Fibroblast of lung (primary cell): ENCODE measurements at regions not wholly inside any gene's neighbourhood (a gene's known extent, or its start where the extent isn't known, plus 50 kb on each side); places are given as distances from the start of the nearest gene placed in this dataset.

Experiments used
- EZH2 ChIP-seq: IDR thresholded peaks from 2 replicates; pipeline ENCODE4 v1.5.1; 2012; ENCODE audit warnings: low read length, control low read depth, mild to moderate bottlenecking; ENCODE audit errors: missing control alignments
- TF ChIP-seq, protein P1 (sequence below), 2 donors: IDR thresholded peaks in 1 of 2; conservative IDR thresholded peaks in 1 of 2; 1 replicate in 1 of 2; 2 replicates in 1 of 2; pipeline ENCODE4 v1.5.1; 2011 to 2012; ENCODE audit warnings: low read length in 2 of 2, control low read depth in 1 of 2, inconsistent platforms in 1 of 2, low read depth in 1 of 2, mild to moderate bottlenecking in 1 of 2

- TF ChIP-seq, protein P1, sequence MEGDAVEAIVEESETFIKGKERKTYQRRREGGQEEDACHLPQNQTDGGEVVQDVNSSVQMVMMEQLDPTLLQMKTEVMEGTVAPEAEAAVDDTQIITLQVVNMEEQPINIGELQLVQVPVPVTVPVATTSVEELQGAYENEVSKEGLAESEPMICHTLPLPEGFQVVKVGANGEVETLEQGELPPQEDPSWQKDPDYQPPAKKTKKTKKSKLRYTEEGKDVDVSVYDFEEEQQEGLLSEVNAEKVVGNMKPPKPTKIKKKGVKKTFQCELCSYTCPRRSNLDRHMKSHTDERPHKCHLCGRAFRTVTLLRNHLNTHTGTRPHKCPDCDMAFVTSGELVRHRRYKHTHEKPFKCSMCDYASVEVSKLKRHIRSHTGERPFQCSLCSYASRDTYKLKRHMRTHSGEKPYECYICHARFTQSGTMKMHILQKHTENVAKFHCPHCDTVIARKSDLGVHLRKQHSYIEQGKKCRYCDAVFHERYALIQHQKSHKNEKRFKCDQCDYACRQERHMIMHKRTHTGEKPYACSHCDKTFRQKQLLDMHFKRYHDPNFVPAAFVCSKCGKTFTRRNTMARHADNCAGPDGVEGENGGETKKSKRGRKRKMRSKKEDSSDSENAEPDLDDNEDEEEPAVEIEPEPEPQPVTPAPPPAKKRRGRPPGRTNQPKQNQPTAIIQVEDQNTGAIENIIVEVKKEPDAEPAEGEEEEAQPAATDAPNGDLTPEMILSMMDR (conservative IDR thresholded peaks at IDR 0.05 in 1 of 2, IDR thresholded peaks at IDR 0.05 in 1 of 2; ENCODE audit: low read depth in 1 of 2, low read length in 2 of 2) = no peak
- TF ChIP-seq EZH2 = no peak
Observed at GRCh38 chr11:91160661-91161060, 937.8 kb upstream of the CHORDC1 start.
